Sigmoid colon (tissue), 3 donors: ENCODE measurements at regions not wholly inside any gene's neighbourhood (a gene's known extent, or its start where the extent isn't known, plus 50 kb on each side); places are given as distances from the start of the nearest gene placed in this dataset.

ENCODE experiments used
- CTCF ChIP-seq, 4 experiments: fragments of 450-650 bp in 3 of 4; fragments of 200-600 bp in 1 of 4; IDR thresholded peaks; one replicate each; pipeline ENCODE4 v1.5.1; 2016 to 2019; ENCODE audit warnings: antibody characterized with exemption in 4 of 4, mild to moderate bottlenecking in 3 of 4, moderate library complexity in 2 of 4
- POLR2A ChIP-seq, 2 donors: fragments of 450-650 bp; IDR thresholded peaks; one replicate each; pipeline ENCODE4 v1.6.1; 2016; ENCODE audit warnings: antibody characterized with exemption in 2 of 2, mild to moderate bottlenecking in 2 of 2, moderate library complexity in 2 of 2

- no peak for TF ChIP-seq CTCF (IDR thresholded peaks at IDR 0.05)
- TF ChIP-seq POLR2A (IDR thresholded peaks at IDR 0.05), result no peak
Measured at GRCh38 chr13:27691207-27691606, 69.5 kb downstream of the POLR1D start.
